Muscle layer of duodenum (tissue), 2 donors: ENCODE measurements at regions not wholly inside any gene's neighbourhood (a gene's known extent, or its start where the extent isn't known, plus 50 kb on each side); places are given as distances from the start of the nearest gene placed in this dataset.

Source experiments
- H3K27ac ChIP-seq: one replicate; pipeline ENCODE4 v1.7.0; 2013; ENCODE audit warnings: mild to moderate bottlenecking, low read length
- H3K27me3 ChIP-seq: one replicate; pipeline ENCODE4 v1.7.0; 2013; ENCODE audit warnings: low read depth, mild to moderate bottlenecking, control low read depth, low read length
- H3K36me3 ChIP-seq, 2 donors: one replicate each; pipeline ENCODE4 v1.7.0; 2013; ENCODE audit warnings: low read length in 2 of 2, control low read depth in 1 of 2, mild to moderate bottlenecking in 1 of 2; ENCODE audit not compliant: insufficient read depth in 2 of 2, control insufficient read depth in 1 of 2
- H3K4me1 ChIP-seq, 2 donors: one replicate each; pipeline ENCODE4 v1.7.0; 2013; ENCODE audit warnings: low read length in 2 of 2, mild to moderate bottlenecking in 2 of 2, control low read depth in 1 of 2, moderate library complexity in 1 of 2; ENCODE audit not compliant: insufficient read depth in 2 of 2, control insufficient read depth in 1 of 2
- H3K4me3 ChIP-seq, 2 donors: one replicate each; pipeline ENCODE4 v1.7.0; 2013; ENCODE audit warnings: low read length in 2 of 2, low read depth in 1 of 2, mild to moderate bottlenecking in 1 of 2
- H3K9me3 ChIP-seq, 2 donors: one replicate each; pipeline ENCODE4 v1.7.0; 2013; ENCODE audit warnings: low read length in 2 of 2, control low read depth in 1 of 2, mild to moderate bottlenecking in 1 of 2; ENCODE audit not compliant: control insufficient read depth in 1 of 2
- donor health status: healthy.

GRCh38 chr1:98457248-98457647, 204.3 kb upstream of the SNX7 start:
- H3K9me3 ChIP-seq = no peaks in the 10 kb centered on the region
- H3K36me3 ChIP-seq = no peaks in the 10 kb centered on the region
- no peak overlapping the region for H3K4me3 ChIP-seq
- H3K27ac ChIP-seq = no peak overlapping the region
- H3K27me3 ChIP-seq = no peaks in the 10 kb centered on the region
- H3K4me1 ChIP-seq = no peaks in the 10 kb centered on the region

- no peaks in the 10 kb centered on the region for H3K4me1 ChIP-seq
- H3K36me3 ChIP-seq = no peaks in the 10 kb centered on the region
- no peaks in the 10 kb centered on the region for H3K27me3 ChIP-seq
- no peak overlapping the region for H3K27ac ChIP-seq
- H3K4me3 ChIP-seq = no peak overlapping the region
- H3K9me3 ChIP-seq = no peaks in the 10 kb centered on the region
These were observed 206.9 kb upstream of the SNX7 start for GRCh38 chr1:98454666-98455065.

- H3K9me3 ChIP-seq = no peaks in the 10 kb centered on the region
- no peak overlapping the region for H3K27ac ChIP-seq
- no peaks in the 10 kb centered on the region for H3K36me3 ChIP-seq
- no peaks in the 10 kb centered on the region for H3K4me1 ChIP-seq
- no peak overlapping the region for H3K4me3 ChIP-seq
- H3K27me3 ChIP-seq = no peaks in the 10 kb centered on the region
These were observed 208.5 kb upstream of the SNX7 start for GRCh38 chr1:98453066-98453465.

- Histone ChIP-seq H3K27me3 (no peaks in the 10 kb centered on the region), H3K4me3 (no peak overlapping the region), H3K27ac (no peak overlapping the region), H3K36me3 (no peaks in the 10 kb centered on the region), H3K9me3 (peaks cover 0 to 3% of the 10 kb centered on the region in 2 donors), H3K4me1 (no peaks in the 10 kb centered on the region)
These were observed 209.4 kb upstream of the SNX7 start for GRCh38 chr1:98452162-98452561.

- no peak overlapping the region for H3K27ac ChIP-seq
These were observed 220.2 kb upstream of the SNX7 start for GRCh38 chr1:98441281-98441680.

GRCh38 chr1:98439471-98439870, 222.1 kb upstream of the SNX7 start:
- no peak overlapping the region for H3K4me3 ChIP-seq
- no peaks in the 10 kb centered on the region for H3K36me3 ChIP-seq
- no peaks in the 10 kb centered on the region for H3K27me3 ChIP-seq
- no peaks in the 10 kb centered on the region for H3K9me3 ChIP-seq
- H3K4me1 ChIP-seq = no peaks in the 10 kb centered on the region
- no peak overlapping the region for H3K27ac ChIP-seq

More at GRCh38 chr1:98441281-98441680, 220.2 kb upstream of the SNX7 start:
- no peaks in the 10 kb centered on the region for H3K9me3 ChIP-seq
- no peak overlapping the region for H3K4me3 ChIP-seq
- H3K36me3 ChIP-seq = no peaks in the 10 kb centered on the region
- no peaks in the 10 kb centered on the region for H3K4me1 ChIP-seq
- H3K27me3 ChIP-seq = no peaks in the 10 kb centered on the region

GRCh38 chr1:98437540-98437939, 224.0 kb upstream of the SNX7 start:
- no peaks in the 10 kb centered on the region for H3K27me3 ChIP-seq
- H3K27ac ChIP-seq = no peak overlapping the region
- H3K36me3 ChIP-seq = no peaks in the 10 kb centered on the region

GRCh38 chr1:98437011-98437410, 224.5 kb upstream of the SNX7 start:
- no peaks in the 10 kb centered on the region for H3K9me3 ChIP-seq
- H3K27me3 ChIP-seq = no peaks in the 10 kb centered on the region
- H3K4me1 ChIP-seq = no peaks in the 10 kb centered on the region
- no peak overlapping the region for H3K4me3 ChIP-seq
- H3K27ac ChIP-seq = no peak overlapping the region
- H3K36me3 ChIP-seq = no peaks in the 10 kb centered on the region

More at GRCh38 chr1:98437540-98437939, 224.0 kb upstream of the SNX7 start:
- H3K4me1 ChIP-seq = no peaks in the 10 kb centered on the region
- H3K9me3 ChIP-seq = no peaks in the 10 kb centered on the region
- H3K4me3 ChIP-seq = no peak overlapping the region

- Histone ChIP-seq H3K4me1 (no peaks in the 10 kb centered on the region), H3K27ac (no peak overlapping the region), H3K27me3 (no peaks in the 10 kb centered on the region), H3K4me3 (no peak overlapping the region), H3K36me3 (no peaks in the 10 kb centered on the region), H3K9me3 (no peaks in the 10 kb centered on the region)
These were observed 231.5 kb upstream of the SNX7 start for GRCh38 chr1:98429965-98430443.

- Histone ChIP-seq H3K4me3 (no peak overlapping the region), H3K27ac (no peak overlapping the region)
These were observed 232.7 kb upstream of the SNX7 start for GRCh38 chr1:98428864-98429263.

GRCh38 chr1:98427664-98428063, 233.9 kb upstream of the SNX7 start:
- H3K36me3 ChIP-seq = no peaks in the 10 kb centered on the region
- no peaks in the 10 kb centered on the region for H3K27me3 ChIP-seq
- H3K9me3 ChIP-seq = no peaks in the 10 kb centered on the region
- no peaks in the 10 kb centered on the region for H3K4me1 ChIP-seq
- H3K27ac ChIP-seq = no peak overlapping the region
- H3K4me3 ChIP-seq = no peak overlapping the region

More at GRCh38 chr1:98428864-98429263, 232.7 kb upstream of the SNX7 start:
- Histone ChIP-seq H3K9me3 (no peaks in the 10 kb centered on the region), H3K36me3 (no peaks in the 10 kb centered on the region), H3K4me1 (no peaks in the 10 kb centered on the region), H3K27me3 (no peaks in the 10 kb centered on the region)

GRCh38 chr1:98426092-98426491, 235.4 kb upstream of the SNX7 start:
- H3K27ac ChIP-seq = no peak overlapping the region
- H3K4me3 ChIP-seq = no peak overlapping the region
- no peaks in the 10 kb centered on the region for H3K9me3 ChIP-seq
- H3K27me3 ChIP-seq = no peaks in the 10 kb centered on the region
- H3K4me1 ChIP-seq = no peaks in the 10 kb centered on the region
- no peaks in the 10 kb centered on the region for H3K36me3 ChIP-seq
